Fibroblast of peridontal ligament (primary cell): ENCODE measurements at regions not wholly inside any gene's neighbourhood (a gene's known extent, or its start where the extent isn't known, plus 50 kb on each side); places are given as distances from the start of the nearest gene placed in this dataset.
"Not testable (repeated sequence)": the region's sequence is repeated elsewhere in the genome, so short reads cannot be mapped to it uniquely, and the experiment has no call there.

ENCODE experiments used
- DNase-seq: peaks from one replicate; pipeline ENCODE4 v3.0.0-alpha.2; 2010; ENCODE audit errors: extremely low read depth

DNA sequence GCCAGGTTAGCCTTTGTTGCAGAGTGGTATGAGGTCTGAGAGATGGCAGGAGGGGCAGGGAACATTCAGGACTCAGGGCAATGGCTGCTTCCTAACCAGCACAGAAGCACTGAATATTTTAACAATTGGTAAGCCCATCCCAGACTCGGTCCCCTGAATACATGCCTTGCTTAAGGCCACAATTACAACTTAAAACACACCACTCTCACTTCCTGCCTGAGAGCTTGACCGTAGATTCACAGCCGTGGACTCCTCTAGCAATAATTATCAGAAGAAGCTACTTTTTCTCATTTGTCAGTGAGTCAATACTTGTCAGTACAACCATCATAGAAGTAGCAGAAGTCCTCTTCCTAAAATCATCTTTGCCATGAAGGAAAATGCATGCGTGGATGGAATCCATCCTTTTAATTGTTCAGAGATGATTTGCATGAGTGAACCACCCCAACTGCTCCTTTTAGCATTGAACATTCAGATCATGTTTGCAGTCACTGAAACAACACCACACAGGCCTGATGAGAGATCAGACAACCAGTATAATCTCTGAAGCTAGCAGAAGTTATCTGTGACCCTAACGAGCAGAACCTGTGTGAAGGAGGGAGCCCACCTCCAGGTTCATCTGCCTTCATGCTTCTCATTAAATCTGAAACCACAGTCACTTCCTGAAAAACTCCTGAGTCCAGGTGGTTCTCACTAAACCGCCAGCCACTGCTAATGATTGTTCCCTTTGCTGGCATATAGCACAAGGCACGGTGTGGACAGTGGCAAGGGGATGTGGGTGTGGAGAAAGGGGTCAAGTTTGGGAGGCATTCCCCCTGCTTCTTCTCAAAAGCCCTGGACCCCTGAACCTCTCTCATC lies 333.9 kb upstream of the CNR1 start:
- DNase-seq: no peak

- DNase-seq: no peak
Measured at GRCh38 chr6:88499436-88499835, 333.3 kb upstream of the CNR1 start.

DNA sequence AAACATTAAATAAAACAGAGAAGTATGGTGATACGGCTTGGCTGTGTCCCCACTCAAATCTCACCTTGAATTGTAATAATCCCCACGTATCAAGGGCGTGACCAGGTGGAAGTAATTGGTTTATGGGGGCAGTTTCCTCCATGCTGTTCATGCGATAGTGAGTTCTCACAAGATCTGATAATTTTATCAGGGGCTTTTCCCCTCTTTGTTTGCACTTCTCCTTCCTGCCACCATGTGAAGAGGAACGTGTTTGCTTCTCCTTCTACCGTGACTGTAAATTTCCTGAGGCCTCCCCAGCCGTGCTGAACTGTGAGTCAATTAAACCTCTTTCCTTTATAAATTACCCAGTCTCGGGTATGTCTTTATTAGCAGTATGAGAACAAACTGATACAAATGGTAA lies 331.3 kb upstream of the CNR1 start:
- DNase-seq: not testable (repeated sequence)

DNA sequence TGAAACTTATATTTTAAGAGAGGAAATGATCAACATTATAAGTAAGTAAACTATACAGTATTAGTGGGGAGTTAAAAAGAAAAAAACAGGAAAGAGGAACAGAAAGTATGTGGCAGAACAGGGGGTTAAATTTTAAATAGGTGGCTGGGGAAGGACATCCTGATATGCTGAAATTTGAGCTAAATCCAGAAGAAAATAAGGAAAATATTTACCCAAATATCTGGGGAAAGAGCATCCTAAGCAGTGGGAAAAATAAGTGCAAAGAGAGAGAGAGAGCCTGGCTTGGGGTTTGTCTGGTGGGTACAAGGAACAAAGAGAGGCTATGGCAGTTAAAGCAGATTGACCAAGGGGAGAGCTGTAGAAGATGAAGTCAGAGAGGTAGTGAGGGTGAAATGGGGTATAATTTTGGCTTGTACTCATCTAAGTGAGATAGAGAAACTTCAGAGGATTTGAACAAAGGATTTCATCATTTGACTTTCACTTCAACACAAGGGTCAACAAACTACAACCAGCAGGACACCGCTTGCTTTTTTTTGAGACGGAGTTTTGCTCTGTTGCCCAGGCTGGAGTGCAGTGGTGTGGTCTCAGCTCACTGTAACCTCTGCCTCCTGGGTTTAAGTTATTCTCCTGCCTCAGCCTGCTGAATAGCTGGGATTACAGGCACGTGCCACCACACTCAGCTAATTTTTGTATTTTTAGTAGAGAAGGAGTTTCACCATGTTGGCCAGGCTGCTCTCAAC lies 328.4 kb upstream of the CNR1 start:
- no peak for DNase-seq

GRCh38 chr6:88493717-88494116 lies 327.6 kb upstream of the CNR1 start:
- DNase-seq: no peak

DNA sequence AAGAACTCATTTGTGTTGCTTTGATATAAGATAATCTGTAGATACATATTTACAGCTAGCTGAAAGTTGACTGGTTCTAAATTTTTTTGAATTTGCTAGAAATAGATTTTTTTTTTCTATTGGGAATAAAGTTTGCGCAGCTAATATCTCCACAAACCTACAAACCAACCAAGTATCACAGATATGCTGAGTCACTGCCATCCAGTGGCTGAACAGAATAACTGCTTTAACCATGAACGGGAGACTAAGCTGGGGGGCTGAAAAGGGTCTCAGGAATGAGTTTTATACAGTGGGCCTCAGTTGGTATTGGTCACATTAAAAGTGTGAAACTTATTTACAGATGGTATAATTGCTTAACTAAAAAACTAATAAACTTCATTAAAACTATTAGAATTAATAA lies 326.7 kb upstream of the CNR1 start:
- peak; percentile 11 for DNase-seq

- no peak for DNase-seq
Measured at GRCh38 chr6:88492241-88492640, 326.1 kb upstream of the CNR1 start.

DNA sequence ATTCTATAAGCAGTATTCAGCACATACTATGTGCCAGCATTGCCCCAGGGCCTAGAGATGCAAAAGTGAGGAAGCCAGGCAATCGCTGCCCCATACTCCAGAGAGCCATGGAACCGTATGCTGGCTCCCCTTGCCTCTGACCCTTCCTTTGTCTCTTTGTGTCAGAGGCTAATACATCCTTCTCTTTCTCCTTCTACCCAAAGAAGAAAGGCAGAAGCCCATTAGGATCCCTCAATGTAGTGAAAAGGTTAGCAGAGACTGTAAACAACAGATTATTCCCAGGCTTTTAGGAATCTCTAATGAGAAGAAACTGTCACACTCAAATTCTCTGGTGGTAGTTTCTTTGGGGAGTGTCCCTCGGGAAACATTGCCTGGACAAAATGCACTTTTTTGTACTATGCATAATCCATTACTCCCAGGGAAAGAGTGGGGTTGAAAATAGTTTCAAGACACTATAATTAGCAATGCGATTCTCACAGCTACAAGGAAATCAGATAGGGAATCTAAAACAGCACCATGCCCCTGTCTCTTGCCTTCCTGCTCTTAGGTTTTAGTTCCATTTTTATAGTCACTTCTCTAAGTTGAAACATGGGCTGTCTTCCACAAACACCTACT lies 325.2 kb upstream of the CNR1 start:
- no peak for DNase-seq

DNA sequence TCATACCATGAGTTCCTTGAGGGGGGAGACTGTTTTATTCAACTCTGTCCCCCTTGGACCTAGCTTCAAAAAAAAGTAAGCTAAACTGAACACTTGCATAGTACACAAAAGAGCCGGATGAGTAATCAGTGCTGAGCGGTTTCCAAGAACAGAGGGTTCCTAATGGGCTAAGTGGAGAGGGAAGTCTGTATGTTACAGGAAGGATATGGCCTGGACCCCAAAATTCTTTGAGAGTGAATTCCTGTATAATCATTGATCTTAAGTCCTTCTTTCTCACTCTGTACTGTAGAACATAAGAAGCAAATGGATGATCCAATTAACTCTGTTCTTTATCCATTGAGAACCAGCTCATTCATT lies 324.7 kb upstream of the CNR1 start:
- DNase-seq: peak; percentile 2

DNA sequence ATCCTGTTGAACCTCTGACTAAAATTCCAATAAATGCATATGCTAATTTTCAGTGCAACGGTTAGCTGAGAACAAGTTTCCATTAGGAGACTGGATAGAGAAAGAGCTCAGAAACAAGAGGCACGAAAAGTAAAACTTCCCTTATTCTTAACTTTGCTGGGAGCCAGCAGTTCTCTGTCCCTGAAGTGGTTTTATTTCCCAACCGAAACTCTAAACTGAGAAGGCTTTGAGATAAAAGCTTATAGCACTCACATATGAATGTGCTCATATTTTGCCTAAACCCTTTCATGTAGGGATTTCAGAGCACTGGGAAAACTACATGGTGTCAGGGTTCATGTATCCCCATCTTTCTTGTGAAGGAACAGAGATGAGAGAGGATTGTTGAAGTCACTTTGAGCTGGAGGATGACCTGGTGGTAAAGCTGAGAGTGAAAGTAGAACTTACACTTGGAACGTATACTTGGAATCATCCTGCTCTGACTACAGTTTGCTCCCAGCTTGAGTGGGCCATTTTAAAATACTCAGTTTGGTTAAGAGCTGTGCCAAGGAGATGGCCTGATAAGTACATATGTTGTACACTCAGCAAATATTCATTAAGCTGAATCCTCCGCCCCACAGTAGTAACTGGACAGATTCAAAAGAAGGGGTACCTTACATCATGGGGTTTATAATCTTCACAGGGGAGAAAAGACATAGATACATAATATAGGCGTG lies 324.2 kb upstream of the CNR1 start:
- no peak for DNase-seq

- DNase-seq: no peak
Measured at GRCh38 chr6:88483424-88483823, 317.3 kb upstream of the CNR1 start.

- no peak for DNase-seq
Measured at GRCh38 chr6:88482465-88482864, 316.3 kb upstream of the CNR1 start.

- DNase-seq: no peak
Measured at GRCh38 chr6:88481519-88481918, 315.4 kb upstream of the CNR1 start.

GRCh38 chr6:88480816-88481215 lies 314.7 kb upstream of the CNR1 start:
- DNase-seq: no peak

DNA sequence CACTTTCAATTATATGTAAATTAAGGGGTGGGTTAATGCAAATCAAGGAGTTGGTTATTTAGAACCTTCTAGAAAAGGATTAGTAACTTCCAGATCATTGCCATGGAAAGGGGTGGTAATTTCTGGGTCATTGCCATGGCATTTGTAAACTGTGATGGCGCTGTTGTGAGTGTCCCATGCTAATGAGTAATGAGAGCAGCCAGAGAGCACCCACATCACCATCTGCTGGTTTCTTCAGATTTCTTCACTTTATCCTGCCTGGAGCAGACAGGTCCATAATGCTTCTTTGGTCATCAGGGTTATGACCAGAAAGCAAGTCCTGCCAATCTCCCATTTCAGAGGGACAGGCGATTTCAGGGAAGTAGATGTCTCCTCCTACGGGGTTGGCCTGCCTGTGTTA lies 311.3 kb upstream of the CNR1 start:
- DNase-seq: no peak

- DNase-seq: no peak
Measured at GRCh38 chr6:88476388-88476787, 310.2 kb upstream of the CNR1 start.

- no peak for DNase-seq
Measured at GRCh38 chr6:88474720-88475119, 308.6 kb upstream of the CNR1 start.

DNA sequence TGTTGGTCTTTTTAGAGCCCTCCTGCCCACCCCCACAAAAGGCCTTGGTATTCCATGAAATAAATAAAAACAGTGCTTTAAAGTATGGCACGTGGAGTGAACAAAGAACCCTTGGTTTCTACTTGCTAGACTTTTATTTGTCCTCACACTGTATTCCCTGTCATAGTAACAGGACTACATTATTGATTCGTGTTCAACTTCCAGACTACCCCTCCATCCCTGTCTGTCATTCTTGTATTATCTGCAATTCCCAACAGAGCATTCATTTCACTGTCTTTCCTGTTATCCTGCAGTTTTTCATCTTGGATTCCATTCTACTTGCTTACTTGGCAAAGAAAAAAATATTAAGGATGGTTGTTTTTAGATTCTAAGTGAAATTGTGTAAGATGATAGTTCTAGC lies 307.4 kb upstream of the CNR1 start:
- no peak for DNase-seq

DNA sequence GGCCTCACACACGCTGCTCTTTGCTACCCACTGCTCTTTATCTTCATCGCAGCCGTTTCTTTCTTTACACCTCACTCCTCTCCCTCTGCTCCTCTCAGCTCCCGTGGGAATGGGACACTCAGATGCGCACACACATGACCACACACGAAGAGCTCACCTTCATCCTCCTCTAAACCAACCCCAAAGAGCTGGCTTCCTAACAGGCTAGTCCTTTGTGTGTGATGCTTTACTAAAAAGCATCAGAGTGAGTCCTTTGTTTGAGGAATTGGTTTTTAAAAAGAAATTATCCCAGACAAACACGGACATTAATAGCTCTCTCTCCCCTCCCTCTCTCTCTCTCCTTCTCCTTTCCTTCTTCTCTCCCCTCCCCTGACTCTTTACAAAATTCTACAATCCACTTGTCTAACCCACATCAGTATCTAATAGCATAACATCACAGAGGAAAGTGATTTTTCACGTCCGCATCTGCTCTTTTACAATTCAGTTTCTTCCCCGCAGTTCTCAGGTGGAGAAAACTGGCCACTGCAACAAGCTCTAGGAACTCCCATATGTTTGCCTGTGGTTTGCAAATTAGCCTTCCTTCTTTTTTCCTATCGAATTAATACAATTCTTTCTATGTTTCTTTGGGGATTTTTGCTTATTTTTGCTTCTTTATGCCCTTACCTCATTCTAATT lies 306.8 kb upstream of the CNR1 start:
- no peak for DNase-seq

- no peak for DNase-seq
Measured at GRCh38 chr6:88459643-88460042, 293.5 kb upstream of the CNR1 start.

GRCh38 chr6:88459189-88459588 lies 293.0 kb upstream of the CNR1 start:
- DNase-seq: no peak

- DNase-seq: no peak
Measured at GRCh38 chr6:88458662-88459061, 292.5 kb upstream of the CNR1 start.
